ENCODE measurements at regions not wholly inside any gene's neighbourhood (a gene's known extent, or its start where the extent isn't known, plus 50 kb on each side); places are given as distances from the start of the nearest gene placed in this dataset.

DNA sequence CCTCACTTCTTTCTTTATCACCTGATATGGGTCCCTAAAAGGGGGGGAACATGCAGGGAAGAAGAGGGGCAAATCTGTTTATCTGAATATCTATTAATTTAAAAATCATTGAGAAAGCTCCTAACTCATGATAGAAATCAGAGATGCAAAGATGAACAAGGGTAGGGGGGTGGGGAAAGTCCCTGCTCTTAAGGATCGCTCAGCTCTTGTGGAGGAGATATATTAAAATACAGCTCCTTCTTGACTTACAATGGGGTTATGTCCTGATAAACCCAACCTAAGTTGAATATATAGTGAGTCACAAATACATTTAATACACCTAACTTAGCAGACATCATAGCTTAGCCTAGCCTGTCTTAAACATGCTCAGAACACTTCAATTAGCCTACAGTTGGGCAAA, 237.5 kb downstream of the MAF start (continued):
- TF ChIP-seq, protein P1, sequence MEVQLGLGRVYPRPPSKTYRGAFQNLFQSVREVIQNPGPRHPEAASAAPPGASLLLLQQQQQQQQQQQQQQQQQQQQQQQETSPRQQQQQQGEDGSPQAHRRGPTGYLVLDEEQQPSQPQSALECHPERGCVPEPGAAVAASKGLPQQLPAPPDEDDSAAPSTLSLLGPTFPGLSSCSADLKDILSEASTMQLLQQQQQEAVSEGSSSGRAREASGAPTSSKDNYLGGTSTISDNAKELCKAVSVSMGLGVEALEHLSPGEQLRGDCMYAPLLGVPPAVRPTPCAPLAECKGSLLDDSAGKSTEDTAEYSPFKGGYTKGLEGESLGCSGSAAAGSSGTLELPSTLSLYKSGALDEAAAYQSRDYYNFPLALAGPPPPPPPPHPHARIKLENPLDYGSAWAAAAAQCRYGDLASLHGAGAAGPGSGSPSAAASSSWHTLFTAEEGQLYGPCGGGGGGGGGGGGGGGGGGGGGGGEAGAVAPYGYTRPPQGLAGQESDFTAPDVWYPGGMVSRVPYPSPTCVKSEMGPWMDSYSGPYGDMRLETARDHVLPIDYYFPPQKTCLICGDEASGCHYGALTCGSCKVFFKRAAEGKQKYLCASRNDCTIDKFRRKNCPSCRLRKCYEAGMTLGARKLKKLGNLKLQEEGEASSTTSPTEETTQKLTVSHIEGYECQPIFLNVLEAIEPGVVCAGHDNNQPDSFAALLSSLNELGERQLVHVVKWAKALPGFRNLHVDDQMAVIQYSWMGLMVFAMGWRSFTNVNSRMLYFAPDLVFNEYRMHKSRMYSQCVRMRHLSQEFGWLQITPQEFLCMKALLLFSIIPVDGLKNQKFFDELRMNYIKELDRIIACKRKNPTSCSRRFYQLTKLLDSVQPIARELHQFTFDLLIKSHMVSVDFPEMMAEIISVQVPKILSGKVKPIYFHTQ (CRISPR knock-in tag; IDR thresholded peaks at IDR 0.05), result no peak
- no peak for TF ChIP-seq NR3C1 (CRISPR knock-in tag; conservative IDR thresholded peaks at IDR 0.05; ENCODE audit: low read depth)
- TF ChIP-seq ESRRA (CRISPR knock-in tag; IDR thresholded peaks at IDR 0.05; ENCODE audit: borderline replicate concordance), result no peak
- TF ChIP-seq TCF7 (CRISPR knock-in tag; IDR thresholded peaks at IDR 0.05; ENCODE audit: low read depth), result no peak
- TF ChIP-seq, protein P2, sequence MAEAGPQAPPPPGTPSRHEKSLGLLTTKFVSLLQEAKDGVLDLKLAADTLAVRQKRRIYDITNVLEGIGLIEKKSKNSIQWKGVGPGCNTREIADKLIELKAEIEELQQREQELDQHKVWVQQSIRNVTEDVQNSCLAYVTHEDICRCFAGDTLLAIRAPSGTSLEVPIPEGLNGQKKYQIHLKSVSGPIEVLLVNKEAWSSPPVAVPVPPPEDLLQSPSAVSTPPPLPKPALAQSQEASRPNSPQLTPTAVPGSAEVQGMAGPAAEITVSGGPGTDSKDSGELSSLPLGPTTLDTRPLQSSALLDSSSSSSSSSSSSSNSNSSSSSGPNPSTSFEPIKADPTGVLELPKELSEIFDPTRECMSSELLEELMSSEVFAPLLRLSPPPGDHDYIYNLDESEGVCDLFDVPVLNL (CRISPR knock-in tag; IDR thresholded peaks at IDR 0.05; ENCODE audit: borderline replicate concordance, low read depth), result no peak

DNA sequence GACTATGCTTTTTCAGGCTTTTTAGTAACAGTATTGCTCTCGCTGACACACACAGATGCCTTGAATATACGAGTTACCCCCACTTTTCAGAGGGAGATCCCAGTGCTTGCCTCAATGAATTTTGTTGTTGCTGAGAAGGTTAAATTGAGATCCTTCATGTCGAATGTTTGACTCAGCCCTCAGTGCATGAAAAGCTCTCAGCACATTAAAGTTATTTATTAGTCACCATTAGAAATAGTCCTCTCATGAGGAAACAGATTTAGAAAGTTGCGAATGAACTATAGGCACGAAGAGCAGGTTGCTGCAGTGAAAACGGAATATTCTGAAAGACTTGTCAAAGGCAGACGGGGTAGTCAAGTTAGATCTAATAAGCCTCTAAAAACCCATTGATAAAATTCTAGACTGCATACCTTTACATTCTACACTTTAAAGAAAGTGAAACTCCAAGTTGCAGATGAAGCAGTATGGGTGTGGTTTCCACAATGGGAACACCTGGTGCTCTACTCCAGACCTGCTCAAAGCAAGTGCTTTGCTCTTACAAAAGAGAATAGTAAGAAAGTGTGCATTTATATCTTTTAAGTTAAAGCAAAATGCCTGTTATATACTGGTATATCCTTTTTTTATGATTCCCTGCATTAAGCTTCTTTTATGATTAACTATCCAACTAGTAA, 238.1 kb downstream of the MAF start:
- Mint-ChIP-seq H3K4me1 (peaks cover 8% of the 10 kb centered on the region), H3K9me3 (peaks cover 31% of the 10 kb centered on the region), H3K27ac (no peak overlapping the region), H3K36me3 (no peaks in the 10 kb centered on the region), H3K4me3 (no peak overlapping the region), H3K27me3 (ENCODE audit: low read depth) (0 out of 2 replicates have a peak, but pooled peaks cover 3% of the 10 kb centered on the region)
- ATAC-seq (no peak), DNase-seq (ENCODE audit: low spot score) (no peak)
- ChIA-PET POLR2A (interaction anchor here (0.7 kb wide), 2 partner anchors 172 to 643 kb away, joined by 3 read pairs; no protein-coding TSS in a partner anchor), CTCF (no interaction called here)
- no peak for TF ChIP-seq FOXK1 (CRISPR knock-in tag; IDR thresholded peaks at IDR 0.05)

DNA sequence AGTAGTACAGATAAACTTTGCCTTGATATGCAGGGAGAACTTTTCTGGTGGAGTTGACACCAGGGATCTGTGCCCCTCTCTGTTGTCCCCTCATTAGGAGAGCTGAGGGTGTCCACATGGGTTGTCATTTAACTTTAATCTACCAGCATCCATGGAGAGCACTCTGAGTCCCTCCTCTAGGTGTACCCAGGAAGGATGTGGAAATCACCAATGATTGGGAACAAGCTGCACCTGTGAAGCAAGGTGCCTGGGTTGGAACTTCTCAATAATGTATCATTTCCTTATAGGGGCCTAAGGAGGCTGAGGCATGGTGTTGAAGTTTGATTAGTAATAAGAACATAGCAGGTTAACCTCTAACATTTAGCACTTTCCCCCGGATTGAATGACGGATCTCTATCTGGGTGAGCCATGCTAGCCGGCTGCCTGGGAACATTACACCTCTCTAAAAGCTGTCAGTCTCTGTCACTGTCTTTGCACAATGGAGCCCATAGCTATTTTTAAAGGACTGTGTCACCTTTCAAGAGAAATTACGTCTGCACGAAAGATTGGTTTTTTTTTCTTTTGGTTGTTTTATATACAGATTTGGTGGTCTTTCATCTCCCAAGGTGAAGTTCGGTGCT, 239.3 kb downstream of the MAF start:
- H3K36me3 Mint-ChIP-seq, result no peaks in the 10 kb centered on the region
- peaks cover 22% of the 10 kb centered on the region for H3K9me3 Mint-ChIP-seq
- no peak overlapping the region for H3K27ac Mint-ChIP-seq
- ChIA-PET POLR2A (no interaction called here), CTCF (no interaction called here)
- ATAC-seq, result no peak
- no peak overlapping the region for H3K4me3 Mint-ChIP-seq
- no peak for DNase-seq (ENCODE audit: low spot score)
- peaks cover 8% of the 10 kb centered on the region for H3K4me1 Mint-ChIP-seq
- H3K27me3 Mint-ChIP-seq (ENCODE audit: low read depth), result 0 out of 2 replicates have a peak, but pooled peaks cover 3% of the 10 kb centered on the region
- TF ChIP-seq FOXP1 (CRISPR knock-in tag; IDR thresholded peaks at IDR 0.05; ENCODE audit: borderline replicate concordance) (no peak), ZNF317 (CRISPR knock-in tag; IDR thresholded peaks at IDR 0.05; ENCODE audit: borderline replicate concordance, low read depth) (no peak), ZNF219 (CRISPR knock-in tag; IDR thresholded peaks at IDR 0.05; ENCODE audit: borderline replicate concordance) (no peak), IRF2 (CRISPR knock-in tag; IDR thresholded peaks at IDR 0.05; ENCODE audit: borderline replicate concordance, low read depth) (no peak), NFATC4 (CRISPR knock-in tag; IDR thresholded peaks at IDR 0.05) (no peak), ZNF263 (CRISPR knock-in tag; IDR thresholded peaks at IDR 0.05; ENCODE audit: low read depth) (no peak), ZNF396 (CRISPR knock-in tag; IDR thresholded peaks at IDR 0.05; ENCODE audit: borderline replicate concordance) (no peak), ZNF416 (CRISPR knock-in tag; IDR thresholded peaks at IDR 0.05) (no peak), ZNF138 (CRISPR knock-in tag; conservative IDR thresholded peaks at IDR 0.05) (no peak), ZNF232 (CRISPR knock-in tag; IDR thresholded peaks at IDR 0.05) (no peak)
- TF ChIP-seq, protein P3, sequence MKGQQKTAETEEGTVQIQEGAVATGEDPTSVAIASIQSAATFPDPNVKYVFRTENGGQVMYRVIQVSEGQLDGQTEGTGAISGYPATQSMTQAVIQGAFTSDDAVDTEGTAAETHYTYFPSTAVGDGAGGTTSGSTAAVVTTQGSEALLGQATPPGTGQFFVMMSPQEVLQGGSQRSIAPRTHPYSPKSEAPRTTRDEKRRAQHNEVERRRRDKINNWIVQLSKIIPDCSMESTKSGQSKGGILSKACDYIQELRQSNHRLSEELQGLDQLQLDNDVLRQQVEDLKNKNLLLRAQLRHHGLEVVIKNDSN (CRISPR knock-in tag; IDR thresholded peaks at IDR 0.05), result no peak
- TF ChIP-seq, protein P4, sequence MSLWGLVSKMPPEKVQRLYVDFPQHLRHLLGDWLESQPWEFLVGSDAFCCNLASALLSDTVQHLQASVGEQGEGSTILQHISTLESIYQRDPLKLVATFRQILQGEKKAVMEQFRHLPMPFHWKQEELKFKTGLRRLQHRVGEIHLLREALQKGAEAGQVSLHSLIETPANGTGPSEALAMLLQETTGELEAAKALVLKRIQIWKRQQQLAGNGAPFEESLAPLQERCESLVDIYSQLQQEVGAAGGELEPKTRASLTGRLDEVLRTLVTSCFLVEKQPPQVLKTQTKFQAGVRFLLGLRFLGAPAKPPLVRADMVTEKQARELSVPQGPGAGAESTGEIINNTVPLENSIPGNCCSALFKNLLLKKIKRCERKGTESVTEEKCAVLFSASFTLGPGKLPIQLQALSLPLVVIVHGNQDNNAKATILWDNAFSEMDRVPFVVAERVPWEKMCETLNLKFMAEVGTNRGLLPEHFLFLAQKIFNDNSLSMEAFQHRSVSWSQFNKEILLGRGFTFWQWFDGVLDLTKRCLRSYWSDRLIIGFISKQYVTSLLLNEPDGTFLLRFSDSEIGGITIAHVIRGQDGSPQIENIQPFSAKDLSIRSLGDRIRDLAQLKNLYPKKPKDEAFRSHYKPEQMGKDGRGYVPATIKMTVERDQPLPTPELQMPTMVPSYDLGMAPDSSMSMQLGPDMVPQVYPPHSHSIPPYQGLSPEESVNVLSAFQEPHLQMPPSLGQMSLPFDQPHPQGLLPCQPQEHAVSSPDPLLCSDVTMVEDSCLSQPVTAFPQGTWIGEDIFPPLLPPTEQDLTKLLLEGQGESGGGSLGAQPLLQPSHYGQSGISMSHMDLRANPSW (CRISPR knock-in tag; conservative IDR thresholded peaks at IDR 0.05; ENCODE audit: low read depth), result no peak
- TF ChIP-seq, protein P5, sequence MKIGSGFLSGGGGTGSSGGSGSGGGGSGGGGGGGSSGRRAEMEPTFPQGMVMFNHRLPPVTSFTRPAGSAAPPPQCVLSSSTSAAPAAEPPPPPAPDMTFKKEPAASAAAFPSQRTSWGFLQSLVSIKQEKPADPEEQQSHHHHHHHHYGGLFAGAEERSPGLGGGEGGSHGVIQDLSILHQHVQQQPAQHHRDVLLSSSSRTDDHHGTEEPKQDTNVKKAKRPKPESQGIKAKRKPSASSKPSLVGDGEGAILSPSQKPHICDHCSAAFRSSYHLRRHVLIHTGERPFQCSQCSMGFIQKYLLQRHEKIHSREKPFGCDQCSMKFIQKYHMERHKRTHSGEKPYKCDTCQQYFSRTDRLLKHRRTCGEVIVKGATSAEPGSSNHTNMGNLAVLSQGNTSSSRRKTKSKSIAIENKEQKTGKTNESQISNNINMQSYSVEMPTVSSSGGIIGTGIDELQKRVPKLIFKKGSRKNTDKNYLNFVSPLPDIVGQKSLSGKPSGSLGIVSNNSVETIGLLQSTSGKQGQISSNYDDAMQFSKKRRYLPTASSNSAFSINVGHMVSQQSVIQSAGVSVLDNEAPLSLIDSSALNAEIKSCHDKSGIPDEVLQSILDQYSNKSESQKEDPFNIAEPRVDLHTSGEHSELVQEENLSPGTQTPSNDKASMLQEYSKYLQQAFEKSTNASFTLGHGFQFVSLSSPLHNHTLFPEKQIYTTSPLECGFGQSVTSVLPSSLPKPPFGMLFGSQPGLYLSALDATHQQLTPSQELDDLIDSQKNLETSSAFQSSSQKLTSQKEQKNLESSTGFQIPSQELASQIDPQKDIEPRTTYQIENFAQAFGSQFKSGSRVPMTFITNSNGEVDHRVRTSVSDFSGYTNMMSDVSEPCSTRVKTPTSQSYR (CRISPR knock-in tag; IDR thresholded peaks at IDR 0.05), result no peak
- TF ChIP-seq, protein P6, sequence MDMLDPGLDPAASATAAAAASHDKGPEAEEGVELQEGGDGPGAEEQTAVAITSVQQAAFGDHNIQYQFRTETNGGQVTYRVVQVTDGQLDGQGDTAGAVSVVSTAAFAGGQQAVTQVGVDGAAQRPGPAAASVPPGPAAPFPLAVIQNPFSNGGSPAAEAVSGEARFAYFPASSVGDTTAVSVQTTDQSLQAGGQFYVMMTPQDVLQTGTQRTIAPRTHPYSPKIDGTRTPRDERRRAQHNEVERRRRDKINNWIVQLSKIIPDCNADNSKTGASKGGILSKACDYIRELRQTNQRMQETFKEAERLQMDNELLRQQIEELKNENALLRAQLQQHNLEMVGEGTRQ (CRISPR knock-in tag; IDR thresholded peaks at IDR 0.05), result no peak
